Hepatocyte (in vitro differentiated cells): ENCODE measurements at regions not wholly inside any gene's neighbourhood (a gene's known extent, or its start where the extent isn't known, plus 50 kb on each side); places are given as distances from the start of the nearest gene placed in this dataset.

ENCODE experiments used
- DNase-seq: peaks from one replicate; pipeline ENCODE4 v3.0.0-alpha.2; 2016; ENCODE audit warnings: low spot score
- H2AFZ ChIP-seq: fragments of 200-600 bp; sonication (generic); 2 replicates; pipeline ENCODE4 v1.6.0; 2016; ENCODE audit warnings: antibody characterized with exemption, mild to moderate bottlenecking
- H3K27ac ChIP-seq: fragments of 200-600 bp; sonication (generic); 2 replicates; pipeline ENCODE4 v1.5.1; 2016; ENCODE audit warnings: mild to moderate bottlenecking
- H3K27me3 ChIP-seq: fragments of 200-600 bp; sonication (generic); 2 replicates; pipeline ENCODE4 v1.6.1; 2016
- H3K36me3 ChIP-seq: fragments of 200-600 bp; sonication (generic); replicated peaks from 2 replicates; pipeline ENCODE4 v1.5.1; 2016; ENCODE audit warnings: low read depth; ENCODE audit not compliant: insufficient read depth
- H3K4me1 ChIP-seq: fragments of 200-600 bp; sonication (generic); 2 replicates; pipeline ENCODE4 v1.5.1; 2016; ENCODE audit warnings: mild to moderate bottlenecking, moderate library complexity; ENCODE audit not compliant: insufficient read depth
- H3K4me2 ChIP-seq: fragments of 200-600 bp; sonication (generic); 2 replicates; pipeline ENCODE4 v1.6.0; 2016
- H3K4me3 ChIP-seq: fragments of 200-600 bp; sonication (generic); 2 replicates; pipeline ENCODE4 v1.5.1; 2016; ENCODE audit warnings: mild to moderate bottlenecking
- H3K79me2 ChIP-seq: fragments of 200-600 bp; sonication (generic); 2 replicates; pipeline ENCODE4 v1.6.0; 2017; ENCODE audit warnings: mild to moderate bottlenecking
- H3K9me2 ChIP-seq: fragments of 200-600 bp; sonication (generic); replicated peaks from 2 replicates; pipeline ENCODE4 v1.6.0; 2017; ENCODE audit warnings: mild to moderate bottlenecking; ENCODE audit not compliant: insufficient read depth
- H3K9me3 ChIP-seq: fragments of 200-600 bp; sonication (generic); 2 replicates; pipeline ENCODE4 v1.5.1; 2016; ENCODE audit warnings: low read depth, mild to moderate bottlenecking
- H4K20me1 ChIP-seq: fragments of 200-600 bp; sonication (generic); 2 replicates; pipeline ENCODE4 v1.6.0; 2016; ENCODE audit warnings: mild to moderate bottlenecking; ENCODE audit not compliant: insufficient read depth, poor library complexity, severe bottlenecking
- CTCF ChIP-seq: fragments of 200-600 bp; sonication (generic); IDR thresholded peaks from 2 replicates; pipeline ENCODE4 v1.5.1; 2016; ENCODE audit warnings: antibody characterized with exemption, mild to moderate bottlenecking; ENCODE audit not compliant: poor library complexity
- EZH2 ChIP-seq: fragments of 200-600 bp; sonication (generic); IDR thresholded peaks from 2 replicates; pipeline ENCODE4 v1.6.1; 2016; ENCODE audit warnings: antibody characterized with exemption, mild to moderate bottlenecking, borderline replicate concordance
- EZH2phosphoT487 ChIP-seq: fragments of 200-600 bp; sonication (generic); IDR thresholded peaks from one replicate; pipeline ENCODE4 v1.6.1; 2018; ENCODE audit warnings: antibody characterized with exemption, mild to moderate bottlenecking, low read depth, moderate library complexity; ENCODE audit not compliant: unreplicated experiment, severe bottlenecking
- WGBS: methylation state at CpG from one replicate; pipeline ENCODE4 v1.1.6; 2016; ENCODE audit warnings: low lambda C conversion rate; ENCODE audit errors: missing lambda C conversion rate; 5-methylcytosine and 5-hydroxymethylcytosine counted together

- Histone ChIP-seq H3K36me3 (no peaks in the 10 kb centered on the region), H3K79me2 (no peaks in the 10 kb centered on the region), H3K4me3 (no peak overlapping the region), H2AFZ (no peak overlapping the region), H3K9me3 (no peaks in the 10 kb centered on the region), H3K9me2 (no peaks in the 10 kb centered on the region), H4K20me1 (no peaks in the 10 kb centered on the region), H3K27ac (no peak overlapping the region), H3K4me2 (no peak overlapping the region), H3K4me1 (no peaks in the 10 kb centered on the region), H3K27me3 (no peaks in the 10 kb centered on the region)
- DNase-seq, result no peak
- TF ChIP-seq EZH2phosphoT487 (no peak), CTCF (no peak), EZH2 (no peak)
- 39% methylated on average over 1 of the region's 1 CpG for WGBS
Observed at GRCh38 chr1:177471244-177471643, 300.5 kb downstream of the BRINP2 start.

DNA sequence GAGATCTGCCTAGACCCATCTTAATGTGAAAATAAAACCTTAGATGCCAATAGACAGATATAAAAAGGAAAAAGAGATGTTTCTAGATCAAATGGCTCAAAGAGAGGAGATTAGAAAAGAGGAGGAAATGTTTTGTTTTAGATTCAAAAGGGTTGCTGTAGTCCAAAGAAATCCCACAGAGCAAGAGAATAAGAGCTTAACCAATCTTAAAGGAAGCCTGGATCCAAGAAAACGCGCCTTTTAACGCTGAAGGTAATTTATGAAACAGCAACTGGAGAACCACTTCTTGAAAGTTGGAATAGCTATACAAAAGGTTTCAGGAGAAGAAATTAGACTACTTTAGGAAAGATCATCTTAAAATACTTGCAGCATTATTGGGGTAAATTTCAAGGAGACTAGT lies 298.8 kb downstream of the BRINP2 start:
- Histone ChIP-seq H3K27me3 (no peaks in the 10 kb centered on the region), H3K9me3 (no peaks in the 10 kb centered on the region), H3K4me3 (no peak overlapping the region), H3K9me2 (no peaks in the 10 kb centered on the region), H3K4me1 (no peaks in the 10 kb centered on the region), H4K20me1 (no peaks in the 10 kb centered on the region), H3K27ac (no peak overlapping the region), H3K79me2 (no peaks in the 10 kb centered on the region), H3K36me3 (no peaks in the 10 kb centered on the region), H2AFZ (no peak overlapping the region), H3K4me2 (no peak overlapping the region)
- 95% methylated on average over 3 of the region's 3 CpGs for WGBS
- TF ChIP-seq EZH2phosphoT487 (no peak), EZH2 (no peak), CTCF (no peak)
- DNase-seq, result no peak

DNA sequence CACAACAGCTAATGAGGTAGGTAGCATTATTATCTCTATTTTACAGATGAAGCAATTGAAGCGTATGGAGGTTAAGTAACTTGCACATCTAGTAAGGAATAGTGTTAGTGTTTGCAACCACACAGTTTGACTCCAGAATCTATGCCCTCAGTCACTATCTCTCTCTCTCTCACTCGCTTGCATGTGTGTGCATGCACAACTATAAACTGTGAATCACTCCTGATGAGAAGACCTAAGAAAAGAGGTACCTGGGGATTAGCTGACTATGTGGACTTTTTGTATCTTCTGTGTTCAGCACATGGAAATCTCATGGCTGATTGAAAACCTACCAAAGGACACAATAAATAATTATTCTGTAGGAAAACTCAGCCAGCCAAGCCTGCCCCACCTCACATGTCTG lies 295.5 kb downstream of the BRINP2 start:
- 92% methylated on average over 2 of the region's 2 CpGs for WGBS
- no peaks in the 10 kb centered on the region for H3K27me3 ChIP-seq
- H3K4me1 ChIP-seq, result no peaks in the 10 kb centered on the region
- no peak overlapping the region for H3K4me3 ChIP-seq
- H3K4me2 ChIP-seq, result no peak overlapping the region
- H4K20me1 ChIP-seq, result no peaks in the 10 kb centered on the region
- DNase-seq, result no peak
- no peak overlapping the region for H2AFZ ChIP-seq
- H3K79me2 ChIP-seq, result no peaks in the 10 kb centered on the region
- no peaks in the 10 kb centered on the region for H3K9me2 ChIP-seq
- no peaks in the 10 kb centered on the region for H3K9me3 ChIP-seq
- H3K27ac ChIP-seq, result no peak overlapping the region
- TF ChIP-seq EZH2 (no peak), EZH2phosphoT487 (no peak), CTCF (no peak)
- H3K36me3 ChIP-seq, result no peaks in the 10 kb centered on the region

DNA sequence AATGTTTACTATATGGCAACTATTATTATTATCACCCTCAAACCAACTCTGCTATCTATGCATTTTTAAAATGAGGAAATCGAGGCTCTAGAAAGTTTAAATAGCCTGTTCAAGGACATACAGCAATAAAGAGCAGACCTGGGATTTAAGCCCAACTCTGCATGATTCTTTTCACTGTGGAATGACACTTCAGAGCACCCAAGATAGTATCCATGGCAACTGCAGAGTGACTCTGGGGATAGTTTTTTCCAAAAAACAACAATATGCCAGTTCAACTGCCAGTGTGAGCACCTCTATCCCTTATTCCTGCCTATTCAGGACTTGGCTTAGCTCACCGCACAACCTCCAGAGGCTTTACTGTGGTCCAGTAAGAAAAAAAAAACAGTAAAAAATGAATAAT lies 293.9 kb downstream of the BRINP2 start:
- Histone ChIP-seq H3K36me3 (no peaks in the 10 kb centered on the region), H3K79me2 (no peaks in the 10 kb centered on the region), H3K9me2 (no peaks in the 10 kb centered on the region), H3K27ac (no peak overlapping the region), H3K27me3 (no peaks in the 10 kb centered on the region), H3K9me3 (no peaks in the 10 kb centered on the region), H4K20me1 (no peaks in the 10 kb centered on the region), H3K4me2 (no peak overlapping the region), H2AFZ (no peak overlapping the region), H3K4me1 (no peaks in the 10 kb centered on the region), H3K4me3 (no peak overlapping the region)
- no peak for DNase-seq
- no peak for TF ChIP-seq CTCF
- no peak for TF ChIP-seq EZH2
- no peak for TF ChIP-seq EZH2phosphoT487
- 55% methylated on average over 2 of the region's 2 CpGs for WGBS
